Subcutaneous abdominal adipose tissue (tissue), 5 donors: ENCODE measurements at regions not wholly inside any gene's neighbourhood (a gene's known extent, or its start where the extent isn't known, plus 50 kb on each side); places are given as distances from the start of the nearest gene placed in this dataset.
"Not testable (repeated sequence)": the region's sequence is repeated elsewhere in the genome, so short reads cannot be mapped to it uniquely, and the experiment has no call there.

Experiments used
- H3K27ac ChIP-seq: one replicate; pipeline ENCODE4 v1.7.0; 2013; ENCODE audit warnings: low read depth, mild to moderate bottlenecking, inconsistent platforms, low read length, moderate library complexity
- H3K27me3 ChIP-seq, 5 donors: one replicate each; pipeline ENCODE4 v1.7.0; 2013; ENCODE audit warnings: low read length in 5 of 5, inconsistent platforms in 1 of 5; ENCODE audit not compliant: control insufficient read depth in 5 of 5, insufficient read depth in 4 of 5
- H3K36me3 ChIP-seq, 5 donors: one replicate each; pipeline ENCODE4 v1.7.0; 2013; ENCODE audit warnings: low read length in 5 of 5; ENCODE audit not compliant: control insufficient read depth in 5 of 5, insufficient read depth in 5 of 5
- H3K4me1 ChIP-seq, 5 donors: one replicate each; pipeline ENCODE4 v1.7.0; 2013; ENCODE audit warnings: low read length in 5 of 5, mild to moderate bottlenecking in 3 of 5, moderate library complexity in 1 of 5; ENCODE audit not compliant: control insufficient read depth in 5 of 5, insufficient read depth in 5 of 5
- H3K4me3 ChIP-seq, 5 donors: one replicate each; pipeline ENCODE4 v1.7.0; 2013; ENCODE audit warnings: low read length in 5 of 5, low read depth in 1 of 5
- H3K9ac ChIP-seq, 5 donors: one replicate each; pipeline ENCODE4 v1.7.0; 2013; ENCODE audit warnings: low read length in 5 of 5, mild to moderate bottlenecking in 4 of 5, moderate library complexity in 3 of 5
- H3K9me3 ChIP-seq, 5 donors: one replicate each; pipeline ENCODE4 v1.7.0; 2013; ENCODE audit warnings: low read length in 5 of 5; ENCODE audit not compliant: control insufficient read depth in 5 of 5
- donor health status: healthy.
- donor health status: healthy.
- donor health status: healthy.
- donor health status: healthy.
- donor health status: healthy.

GRCh38 chr18:24613896-24614640 lies 153.6 kb downstream of the HRH4 start:
- H3K4me3 ChIP-seq = no peak overlapping the region
- H3K36me3 ChIP-seq = no peaks in the 10 kb centered on the region
- no peak overlapping the region for H3K9ac ChIP-seq
- no peak overlapping the region for H3K27ac ChIP-seq
- no peaks in the 10 kb centered on the region for H3K27me3 ChIP-seq
- no peaks in the 10 kb centered on the region for H3K9me3 ChIP-seq
- no peaks in the 10 kb centered on the region for H3K4me1 ChIP-seq

GRCh38 chr18:24616653-24617052 lies 156.2 kb downstream of the HRH4 start:
- Histone ChIP-seq H3K9ac (no peak overlapping the region), H3K4me3 (no peak overlapping the region), H3K9me3 (no peaks in the 10 kb centered on the region), H3K27ac (no peak overlapping the region), H3K27me3 (no peaks in the 10 kb centered on the region), H3K36me3 (no peaks in the 10 kb centered on the region), H3K4me1 (no peaks in the 10 kb centered on the region)

GRCh38 chr18:24624421-24624820 lies 164.0 kb downstream of the HRH4 start:
- not testable (repeated sequence) for H3K9ac ChIP-seq, H3K9me3 ChIP-seq, H3K27ac ChIP-seq, H3K4me3 ChIP-seq, H3K27me3 ChIP-seq, H3K36me3 ChIP-seq
- H3K4me1 ChIP-seq = peaks cover 0 to 12% (median 0%) of the 10 kb centered on the region in 5 donors

DNA sequence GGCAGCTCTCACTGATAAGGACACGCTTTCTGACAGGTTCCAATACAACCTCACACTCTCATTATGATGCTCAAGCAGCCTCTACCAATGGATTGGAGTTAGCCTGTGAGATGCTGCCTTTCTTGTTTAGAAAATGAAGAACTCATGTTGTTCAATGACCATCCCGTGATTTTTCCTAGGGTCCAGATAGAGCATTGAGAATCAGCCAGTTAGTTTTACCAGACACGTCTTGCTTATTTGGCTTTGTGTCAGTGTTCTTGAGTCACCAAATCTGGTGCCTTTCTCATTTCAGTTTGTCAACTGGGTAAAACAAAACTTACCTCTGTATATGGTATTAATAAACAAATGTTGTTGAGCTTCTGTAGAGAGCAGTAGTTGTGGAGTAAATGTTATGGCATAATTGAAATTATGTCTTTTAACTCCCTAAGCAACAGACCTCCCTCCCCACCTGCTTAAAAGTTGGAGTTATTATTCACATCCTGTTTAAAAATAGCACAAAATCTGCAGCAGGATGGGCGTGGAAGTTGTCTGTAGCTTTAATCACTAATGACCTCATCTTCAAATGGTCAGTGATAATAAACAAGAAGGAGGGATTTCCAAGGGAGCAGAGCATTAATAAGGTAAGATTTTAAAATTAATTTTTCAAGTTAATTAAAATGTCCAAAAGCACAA lies 167.3 kb downstream of the HRH4 start:
- Histone ChIP-seq H3K36me3 (no peaks in the 10 kb centered on the region), H3K9ac (no peak overlapping the region), H3K4me1 (peaks cover 0 to 21% (median 0%) of the 10 kb centered on the region in 5 donors), H3K9me3 (no peaks in the 10 kb centered on the region), H3K27me3 (peaks cover 0 to 5% (median 0%) of the 10 kb centered on the region in 5 donors), H3K27ac (no peak overlapping the region), H3K4me3 (no peak overlapping the region)

DNA sequence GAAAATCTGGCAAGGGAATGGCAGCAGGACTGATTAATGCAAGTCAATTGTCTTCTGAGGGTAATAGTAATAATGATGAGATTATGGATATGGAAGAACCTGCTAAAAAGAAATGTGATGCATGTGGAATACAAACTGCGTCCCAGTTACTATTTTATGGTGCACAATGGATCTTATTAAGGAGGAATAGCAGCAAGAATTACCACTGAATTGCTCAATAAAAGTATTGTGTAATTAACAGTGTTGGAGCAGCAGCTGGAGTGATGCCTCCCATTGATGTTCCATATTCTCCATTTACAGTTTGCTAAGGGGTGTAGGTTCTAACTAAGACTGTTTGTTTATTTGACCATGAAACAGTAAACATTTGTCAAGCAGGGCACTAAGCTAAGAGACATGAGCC lies 167.9 kb downstream of the HRH4 start:
- H3K27ac ChIP-seq = no peak overlapping the region
- no peak overlapping the region for H3K4me3 ChIP-seq
- no peaks in the 10 kb centered on the region for H3K9me3 ChIP-seq
- H3K36me3 ChIP-seq = no peaks in the 10 kb centered on the region
- peaks cover 0 to 5% (median 0%) of the 10 kb centered on the region in 5 donors for H3K27me3 ChIP-seq
- H3K4me1 ChIP-seq = peaks cover 0 to 21% (median 0%) of the 10 kb centered on the region in 5 donors
- H3K9ac ChIP-seq = no peak overlapping the region

DNA sequence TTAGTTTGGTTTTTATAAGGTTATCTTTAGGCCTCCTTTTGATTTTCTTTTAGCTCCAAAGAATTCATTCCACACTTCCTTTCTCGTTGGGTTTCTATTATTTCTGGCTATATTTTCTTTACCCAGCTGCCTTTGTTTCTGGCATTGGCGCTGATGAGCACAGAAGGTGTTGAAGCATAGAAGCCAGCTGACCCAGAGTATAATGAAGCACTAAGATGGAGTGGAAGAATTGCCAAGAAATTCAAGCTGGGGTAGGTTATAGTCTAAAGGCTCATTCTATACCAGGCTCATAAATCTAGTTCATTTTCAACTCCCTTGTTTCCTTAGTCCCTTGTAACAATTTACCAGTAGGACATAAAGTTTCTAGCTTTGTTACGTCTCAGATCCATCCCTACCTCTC lies 169.5 kb downstream of the HRH4 start:
- H3K27ac ChIP-seq = no peak overlapping the region
- H3K36me3 ChIP-seq = no peaks in the 10 kb centered on the region
- peaks cover 0 to 21% (median 0%) of the 10 kb centered on the region in 5 donors for H3K4me1 ChIP-seq
- H3K27me3 ChIP-seq = peaks cover 0 to 5% (median 0%) of the 10 kb centered on the region in 5 donors
- no peak overlapping the region for H3K4me3 ChIP-seq
- H3K9me3 ChIP-seq = no peaks in the 10 kb centered on the region
- H3K9ac ChIP-seq = no peak overlapping the region

DNA sequence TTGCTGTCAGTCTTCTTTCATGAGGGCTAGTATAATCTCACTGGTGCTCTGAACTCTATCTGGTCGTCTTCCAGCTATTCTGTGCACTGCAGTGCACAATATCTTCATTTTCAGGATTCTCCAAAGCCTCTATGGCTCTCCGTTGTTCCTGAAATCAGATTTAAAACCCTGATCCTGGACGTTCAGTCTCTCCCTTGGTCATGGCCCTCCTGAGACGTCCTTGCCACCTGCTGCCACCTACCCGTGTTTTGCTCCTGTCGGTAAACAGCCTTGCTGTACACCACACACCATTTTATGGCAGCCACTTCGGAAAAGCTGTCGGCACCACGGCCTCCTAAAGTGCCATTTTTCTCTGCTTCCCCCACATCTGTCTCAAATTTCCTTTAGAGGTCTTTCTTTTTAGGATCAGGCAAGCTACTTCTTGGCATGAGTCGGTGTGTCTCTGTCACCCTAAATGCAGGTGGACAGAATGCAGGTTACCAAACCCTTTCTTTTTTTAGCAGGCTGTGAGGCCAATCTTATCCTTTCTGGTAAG lies 170.0 kb downstream of the HRH4 start:
- no peak overlapping the region for H3K4me3 ChIP-seq
- no peak overlapping the region for H3K9ac ChIP-seq
- peaks cover 0 to 5% (median 0%) of the 10 kb centered on the region in 5 donors for H3K27me3 ChIP-seq
- no peaks in the 10 kb centered on the region for H3K9me3 ChIP-seq
- H3K4me1 ChIP-seq = peaks cover 0 to 21% (median 0%) of the 10 kb centered on the region in 5 donors
- no peaks in the 10 kb centered on the region for H3K36me3 ChIP-seq
- H3K27ac ChIP-seq = no peak overlapping the region

- H3K9me3 ChIP-seq = no peaks in the 10 kb centered on the region
- H3K27me3 ChIP-seq = peaks cover 0 to 5% (median 0%) of the 10 kb centered on the region in 5 donors
- H3K9ac ChIP-seq = no peak overlapping the region
- H3K4me1 ChIP-seq = peaks cover 0 to 21% (median 0%) of the 10 kb centered on the region in 5 donors
- no peaks in the 10 kb centered on the region for H3K36me3 ChIP-seq
- H3K27ac ChIP-seq = no peak overlapping the region
- H3K4me3 ChIP-seq = peak overlapping the region in 2 of 5 donors; percentile 23 to 29
These were observed 171.0 kb downstream of the HRH4 start for GRCh38 chr18:24631243-24632025.

DNA sequence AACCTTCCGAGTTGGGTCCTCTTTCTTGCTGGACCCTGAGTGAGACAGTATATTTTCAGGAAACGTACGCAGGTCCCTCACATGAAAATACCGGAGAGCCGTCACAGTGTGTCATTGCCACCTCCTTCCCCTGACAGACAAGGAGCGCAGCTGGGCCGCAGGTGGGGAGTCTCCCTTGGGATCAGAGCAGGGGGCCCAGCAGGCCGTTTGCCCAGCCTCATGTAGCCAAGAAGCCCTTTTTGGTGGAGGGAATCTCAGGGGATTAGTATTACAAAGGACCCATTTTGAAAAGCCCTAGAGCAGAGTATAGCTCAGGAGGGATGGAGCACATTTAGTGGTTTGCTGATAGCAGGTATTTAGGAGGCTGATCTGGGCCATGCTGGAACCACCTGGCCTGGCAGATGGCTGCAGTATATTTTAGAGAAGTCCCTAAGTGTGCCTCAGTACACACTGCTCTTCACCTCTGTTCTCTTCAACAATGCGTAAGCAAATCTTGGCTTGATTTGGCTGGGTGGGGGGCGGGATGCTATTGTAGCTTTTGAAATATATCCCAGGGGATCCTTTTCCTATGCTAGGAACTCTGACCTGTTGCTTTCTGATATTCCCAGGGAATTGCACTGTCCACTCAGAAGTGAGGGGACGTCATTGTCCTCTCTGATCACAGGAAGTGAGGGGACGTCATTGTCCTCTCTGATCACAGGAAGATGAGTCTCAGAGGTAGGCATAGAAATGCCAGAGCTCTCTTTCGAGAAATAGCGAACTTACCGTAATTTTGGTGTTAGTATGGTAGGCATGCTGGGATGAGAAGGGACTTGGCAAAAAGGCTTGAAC lies 171.9 kb downstream of the HRH4 start:
- peaks cover 0 to 5% (median 0%) of the 10 kb centered on the region in 5 donors for H3K27me3 ChIP-seq
- H3K9me3 ChIP-seq = no peaks in the 10 kb centered on the region
- H3K36me3 ChIP-seq = no peaks in the 10 kb centered on the region
- H3K4me3 ChIP-seq = no peak overlapping the region
- no peak overlapping the region for H3K27ac ChIP-seq
- H3K9ac ChIP-seq = no peak overlapping the region
- peaks cover 0 to 21% (median 0%) of the 10 kb centered on the region in 5 donors for H3K4me1 ChIP-seq
